T-helper 1 cell treated with Interleukin-12 subunit alpha and Interleukin-12 subunit beta and Interleukin-4 antibody, amounts not matched to agents 30 ng/mL and 1 ng/mL, for 36 hours (primary cell): ENCODE measurements at regions not wholly inside any gene's neighbourhood (a gene's known extent, or its start where the extent isn't known, plus 50 kb on each side); places are given as distances from the start of the nearest gene placed in this dataset.
"Not testable (repeated sequence)": the region's sequence is repeated elsewhere in the genome, so short reads cannot be mapped to it uniquely, and the experiment has no call there.

Experiments
- intact Hi-C: fragments of 100-400 bp; cut with micrococcal nuclease; formaldehyde crosslinking; loops from one replicate; pipeline ENCODE4 v1.15.1; 2024

DNA sequence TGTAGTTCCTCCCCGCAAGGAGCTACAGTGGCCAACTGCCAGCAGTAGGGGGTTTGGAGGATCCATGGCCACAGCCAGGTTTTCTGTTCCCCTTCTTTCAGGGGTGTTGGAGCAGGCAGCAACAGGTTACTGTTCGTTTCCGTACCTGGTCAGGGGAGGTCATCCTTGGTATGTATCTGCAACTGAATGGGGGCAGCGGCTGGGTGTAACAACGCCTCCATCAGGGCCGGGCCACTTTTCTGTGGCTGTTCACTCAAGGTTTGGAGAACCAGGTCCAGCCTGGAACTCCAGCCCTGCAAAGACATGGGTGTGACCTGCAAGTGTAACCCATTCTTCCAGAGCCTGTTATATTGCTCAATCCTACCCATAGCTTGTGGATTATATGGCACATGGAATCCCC, 732.3 kb upstream of the MIR17HG start:
- intact Hi-C loops, result no loop called here

DNA sequence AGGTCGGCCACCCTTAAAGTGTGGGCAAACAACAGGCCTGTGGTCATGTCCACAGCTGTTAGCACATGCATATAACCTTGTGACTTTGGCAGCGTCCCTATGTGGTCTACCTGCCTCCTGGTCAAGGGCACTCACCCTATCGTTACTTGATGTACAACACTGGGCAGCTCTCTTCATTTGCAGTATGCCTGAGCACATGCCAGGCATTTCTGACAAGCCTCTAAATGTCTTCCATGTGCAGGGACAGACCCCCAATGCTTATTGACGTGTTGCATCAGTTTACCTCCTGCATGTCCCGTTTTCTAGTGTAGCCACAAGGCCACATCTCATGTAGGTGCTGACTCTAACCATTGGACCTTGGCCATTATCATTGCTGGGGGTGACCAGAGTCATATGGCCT, 731.7 kb upstream of the MIR17HG start:
- intact Hi-C loops, result no loop called here

DNA sequence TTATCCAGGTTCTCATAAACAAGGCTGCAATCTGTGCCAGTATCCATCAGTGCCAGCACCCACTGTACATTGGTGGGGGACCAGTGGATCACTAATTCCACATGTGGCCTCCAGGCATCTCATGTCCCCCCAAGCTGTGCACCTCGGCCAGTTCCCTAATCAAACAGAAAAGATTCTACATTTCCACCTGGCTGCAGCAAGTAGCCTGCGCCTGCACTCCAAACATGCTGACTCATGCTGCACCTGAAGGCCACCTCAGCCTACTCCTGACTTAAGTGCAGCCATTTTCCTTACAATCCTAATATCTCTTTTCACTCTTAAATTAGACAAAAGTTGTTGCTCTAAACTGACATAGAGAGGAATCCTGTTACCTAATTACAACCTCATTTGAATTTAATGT, 729.4 kb upstream of the MIR17HG start:
- intact Hi-C loops, result no loop called here

DNA sequence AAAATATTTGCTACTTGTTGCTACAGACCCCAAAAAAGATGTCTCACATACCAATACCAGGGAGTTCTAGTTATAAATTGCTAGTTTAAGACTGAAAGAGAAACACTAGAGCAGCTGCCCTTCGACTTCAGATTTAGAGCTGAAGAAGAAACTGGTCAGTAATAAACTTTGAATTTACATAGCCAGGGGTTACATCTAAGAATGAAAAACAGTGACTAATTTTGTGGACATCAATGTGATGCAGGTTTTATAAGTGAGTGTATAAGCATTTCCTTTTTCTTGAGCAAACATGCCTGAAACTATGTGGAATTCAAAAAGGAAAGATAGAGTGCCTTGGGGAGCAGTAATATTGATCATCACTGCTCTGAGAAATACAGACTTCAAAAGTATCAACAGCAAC, 724.9 kb upstream of the MIR17HG start:
- intact Hi-C loops, result no loop called here

DNA sequence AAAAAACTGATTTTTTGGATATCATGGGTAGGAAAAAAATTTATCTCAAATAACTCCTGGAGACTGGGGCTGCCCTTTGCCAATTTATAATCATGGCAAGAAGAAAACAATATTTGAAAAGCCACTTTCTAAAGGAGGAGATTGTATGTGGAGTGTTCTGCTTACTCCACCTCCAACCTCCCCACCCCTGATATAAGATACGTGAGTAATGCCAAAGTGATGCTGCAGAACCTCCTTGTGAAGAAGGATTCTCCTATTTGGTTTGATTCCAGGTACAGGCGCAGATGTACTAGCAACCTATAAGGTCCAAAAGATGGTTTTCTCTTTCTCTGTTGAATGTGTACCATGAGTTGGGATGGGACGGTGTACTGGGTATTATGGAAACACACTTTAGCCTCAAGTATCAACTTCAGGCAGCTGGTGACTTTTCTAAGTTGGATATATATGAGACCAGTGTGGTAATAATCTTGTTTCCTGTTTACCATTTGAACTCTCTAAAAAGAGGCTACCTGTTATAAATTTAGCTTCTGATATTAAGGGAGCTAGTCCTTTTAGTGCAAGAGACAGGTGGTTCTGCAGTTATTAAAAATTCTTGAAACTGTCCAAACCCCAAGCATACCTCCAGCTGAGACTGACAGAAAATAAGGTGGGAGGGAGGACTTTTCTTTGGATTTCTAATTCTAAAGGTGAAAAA, 724.0 kb upstream of the MIR17HG start:
- intact Hi-C loops, result no loop called here

DNA sequence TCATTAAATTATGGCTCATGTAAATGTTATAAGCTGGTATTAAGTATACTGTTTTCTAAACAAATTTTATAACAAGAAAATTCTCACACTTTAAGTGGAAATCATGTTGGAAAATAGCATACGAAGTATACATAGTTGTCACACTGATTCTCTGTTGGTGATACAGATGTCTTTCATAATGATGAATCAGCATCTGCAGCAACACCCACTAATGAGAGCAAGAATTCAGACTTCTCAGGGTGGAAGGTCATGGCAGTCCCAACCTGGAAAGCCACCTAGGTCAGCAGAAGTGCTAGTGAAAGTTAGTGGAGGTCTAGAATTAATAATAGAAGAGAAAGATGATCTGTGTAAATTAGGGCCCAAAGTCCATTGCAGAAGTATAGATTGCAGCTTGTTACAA, 719.7 kb upstream of the MIR17HG start:
- intact Hi-C loops, result no loop called here

DNA sequence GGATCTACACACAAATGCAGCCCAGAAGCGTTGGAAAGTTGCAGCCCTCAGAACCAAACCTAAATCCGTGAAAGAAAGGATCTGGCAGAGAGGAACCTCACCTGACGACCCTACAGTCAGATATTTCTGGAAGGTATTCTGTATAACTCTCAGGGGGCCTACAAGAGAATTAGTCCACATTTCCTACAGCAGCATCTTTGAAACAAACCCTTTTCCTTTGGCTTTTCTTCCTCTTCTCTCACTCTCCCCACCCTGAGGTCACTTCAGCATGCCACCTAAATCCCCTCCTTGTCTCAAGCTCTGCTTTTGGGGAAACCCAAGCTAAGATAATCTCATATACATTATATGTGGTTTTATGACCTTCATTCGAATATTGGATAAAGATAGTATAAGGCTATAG, 719.0 kb upstream of the MIR17HG start:
- intact Hi-C loops, result no loop called here

DNA sequence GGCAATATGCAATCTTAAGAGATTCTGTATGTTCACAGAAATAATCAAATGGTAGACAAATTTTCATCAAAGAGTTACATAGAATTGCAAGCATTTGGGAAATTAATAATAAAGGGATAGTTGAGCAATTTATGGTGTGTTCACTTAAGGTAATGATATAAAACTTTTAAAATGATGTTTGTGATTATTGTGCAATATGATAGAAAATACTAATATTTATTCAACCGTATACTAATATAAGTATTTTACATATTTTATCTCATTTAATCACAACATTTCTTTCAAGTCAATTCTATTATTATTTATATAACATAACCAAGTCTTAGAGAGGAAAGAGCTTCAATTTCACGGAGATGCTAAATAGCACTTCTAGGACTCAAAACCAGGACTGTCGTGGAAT, 716.8 kb upstream of the MIR17HG start:
- intact Hi-C loops, result no loop called here

DNA sequence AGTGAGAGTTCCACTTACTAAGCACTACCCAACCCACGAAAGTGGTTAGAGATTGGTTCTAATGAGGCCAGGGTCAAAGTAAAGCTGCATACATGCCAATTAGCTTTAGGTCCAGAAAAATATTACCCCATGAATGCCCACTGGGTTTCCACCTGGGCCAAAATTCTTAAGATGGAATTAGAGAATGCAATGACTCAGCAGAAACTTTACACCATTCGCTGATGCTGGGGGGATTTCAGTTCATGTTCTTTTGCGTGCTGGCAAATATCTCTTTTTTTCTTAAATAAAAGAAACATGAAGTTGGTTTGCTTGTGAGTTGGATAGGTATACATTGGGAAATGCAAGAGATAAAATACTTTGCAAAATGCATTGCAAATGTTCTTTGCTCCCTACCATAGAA, 715.3 kb upstream of the MIR17HG start:
- intact Hi-C loops, result no loop called here

DNA sequence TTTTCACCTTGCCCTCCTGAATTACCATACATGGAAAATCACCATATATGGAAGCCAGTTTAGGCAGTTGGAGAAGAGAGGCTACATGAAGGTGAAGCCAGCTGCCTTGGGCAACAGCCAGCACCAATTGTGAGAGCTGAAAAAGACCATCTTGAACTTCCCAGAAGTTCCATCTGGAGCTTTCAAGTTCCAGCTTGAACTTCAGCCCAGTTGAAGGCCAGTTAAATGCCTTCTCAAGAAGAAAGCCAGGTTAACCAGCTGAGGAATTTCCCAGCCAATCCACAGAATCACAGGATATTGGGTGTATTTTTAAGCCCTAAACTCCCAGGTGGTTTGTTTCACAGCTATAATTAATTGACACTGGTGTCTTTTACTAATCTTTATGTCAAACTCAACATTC, 713.6 kb upstream of the MIR17HG start:
- intact Hi-C loops, result no loop called here

DNA sequence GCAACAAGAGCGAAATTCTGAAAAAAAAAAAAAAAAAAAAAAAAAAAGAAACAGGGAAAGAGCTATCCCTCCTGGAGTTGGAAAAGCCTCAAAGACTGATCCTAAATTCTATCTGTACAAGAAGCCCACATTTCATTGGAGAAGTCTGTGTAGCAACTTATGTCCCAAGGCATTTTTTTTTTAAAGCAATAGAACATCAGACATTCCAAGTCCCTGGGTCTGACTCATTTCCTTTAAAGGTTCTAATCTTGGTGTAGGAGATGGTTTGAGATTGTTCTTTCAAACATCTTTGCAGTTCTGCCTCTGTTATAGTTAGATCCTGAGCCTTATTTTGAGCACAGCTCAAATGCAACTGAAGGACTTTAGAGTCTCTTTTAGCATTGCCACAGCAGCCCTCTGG, 706.5 kb upstream of the MIR17HG start:
- intact Hi-C loops, result no loop called here

DNA sequence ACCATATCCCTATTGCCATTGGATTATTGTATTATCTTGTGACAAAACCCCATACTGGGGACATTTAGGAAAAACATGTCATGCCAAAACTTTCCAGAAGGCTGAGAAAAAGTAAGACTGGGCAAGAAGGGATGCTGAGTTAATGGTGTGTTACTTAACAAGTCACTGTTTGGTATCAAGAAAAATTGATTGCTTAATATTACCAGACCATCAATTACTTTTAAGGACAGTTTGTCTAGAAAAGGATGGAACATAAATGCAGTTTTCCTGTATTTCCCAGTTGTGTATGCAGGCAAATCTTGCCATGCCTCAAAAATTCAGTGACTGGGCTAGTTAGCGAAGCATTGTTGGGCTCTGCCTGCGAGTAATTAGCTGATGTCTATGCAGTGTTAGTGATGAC, 705.6 kb upstream of the MIR17HG start:
- intact Hi-C loops, result no loop called here

DNA sequence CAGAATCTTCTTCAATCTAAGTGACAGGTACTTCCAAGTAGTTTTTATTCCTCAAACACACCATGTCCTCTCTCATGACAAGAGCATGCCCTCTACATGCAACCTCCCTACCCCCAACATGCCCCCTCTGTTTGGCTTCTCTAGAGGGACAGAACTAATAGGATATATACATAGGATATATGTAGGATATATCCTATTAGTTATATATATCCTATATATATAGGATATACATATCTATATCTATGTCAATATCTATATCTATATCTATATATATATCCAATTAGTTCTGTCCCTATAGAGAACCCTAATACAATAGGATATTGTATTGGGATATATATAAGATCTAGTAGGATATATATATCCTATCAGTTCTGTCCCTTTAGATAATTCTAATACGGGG, 701.9 kb upstream of the MIR17HG start:
- intact Hi-C loops, result no loop called here

DNA sequence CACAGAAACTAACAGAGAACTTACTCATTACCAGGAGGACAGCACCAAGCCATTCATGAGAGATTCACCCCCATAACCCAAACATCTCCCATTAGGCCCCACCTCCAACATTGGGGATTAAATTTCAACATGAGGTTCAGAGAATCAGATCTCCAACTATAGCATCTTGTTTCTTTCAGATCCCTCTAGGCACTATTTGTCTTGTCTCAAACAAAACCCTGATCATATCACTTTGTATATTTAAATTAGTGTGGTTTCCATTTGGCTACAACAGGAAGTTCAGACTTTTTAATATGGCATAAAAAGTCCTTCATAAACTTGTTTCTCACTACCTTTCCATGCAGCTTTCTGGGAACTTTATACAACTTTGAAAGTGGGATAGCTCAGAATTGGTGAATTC, 699.0 kb upstream of the MIR17HG start:
- intact Hi-C loops, result no loop called here

DNA sequence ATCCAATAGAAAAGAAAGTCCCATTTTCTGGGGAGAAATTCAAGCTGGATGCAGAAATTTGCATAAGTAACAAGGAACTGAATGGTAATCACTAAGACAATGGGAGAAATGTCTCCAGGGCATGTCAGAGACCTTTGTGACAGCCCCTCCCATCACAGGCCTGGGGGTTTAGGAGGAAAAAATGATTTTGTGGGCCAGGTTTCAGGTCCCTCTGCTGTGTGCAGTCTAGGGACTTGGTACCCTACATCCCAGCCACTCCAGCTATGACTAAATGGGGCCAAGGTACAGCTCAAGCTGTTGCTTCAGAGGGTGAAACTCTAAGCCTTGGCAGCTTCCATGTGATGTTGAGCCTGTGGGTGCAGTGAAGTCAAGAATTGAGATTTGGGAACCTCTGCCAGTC, 695.5 kb upstream of the MIR17HG start:
- intact Hi-C loops, result no loop called here

DNA sequence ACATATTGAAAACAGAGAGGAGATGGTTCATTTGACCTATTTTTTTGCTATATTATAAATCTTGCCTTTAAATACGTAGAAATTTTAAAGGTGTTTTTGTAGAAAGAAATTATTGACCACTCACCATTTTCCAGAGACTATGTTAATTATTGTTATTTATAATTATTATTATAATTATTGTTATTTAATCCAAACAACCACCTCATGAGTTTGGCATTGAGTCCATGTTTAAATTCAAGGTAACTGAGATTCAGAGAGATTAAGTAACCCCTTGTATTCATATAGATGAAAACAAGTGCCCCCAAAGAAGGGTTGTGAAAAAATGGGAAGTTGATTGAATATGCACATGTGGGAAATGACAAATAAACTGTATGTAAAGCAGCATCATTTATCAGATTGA, 692.5 kb upstream of the MIR17HG start:
- intact Hi-C loops, result no loop called here

DNA sequence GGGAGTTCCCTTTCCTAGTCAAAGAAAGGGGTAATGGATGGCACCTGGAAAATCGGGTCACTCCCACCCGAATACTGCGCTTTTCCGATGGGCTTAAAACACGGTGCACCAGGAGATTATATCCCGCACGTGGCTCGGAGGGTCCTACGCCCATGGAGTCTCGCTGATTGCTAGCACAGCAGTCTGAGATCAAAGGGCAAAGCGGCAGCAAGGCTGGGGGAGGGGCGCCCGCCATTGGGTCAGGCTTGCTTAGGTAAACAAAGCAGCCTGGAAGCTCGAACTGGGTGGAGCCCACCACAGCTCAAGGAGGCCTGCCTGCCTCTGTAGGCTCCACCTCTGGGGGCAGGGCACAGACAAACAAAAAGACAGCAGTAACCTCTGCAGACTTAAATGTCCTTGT, 683.3 kb upstream of the MIR17HG start:
- intact Hi-C loops, result not testable (repeated sequence)

DNA sequence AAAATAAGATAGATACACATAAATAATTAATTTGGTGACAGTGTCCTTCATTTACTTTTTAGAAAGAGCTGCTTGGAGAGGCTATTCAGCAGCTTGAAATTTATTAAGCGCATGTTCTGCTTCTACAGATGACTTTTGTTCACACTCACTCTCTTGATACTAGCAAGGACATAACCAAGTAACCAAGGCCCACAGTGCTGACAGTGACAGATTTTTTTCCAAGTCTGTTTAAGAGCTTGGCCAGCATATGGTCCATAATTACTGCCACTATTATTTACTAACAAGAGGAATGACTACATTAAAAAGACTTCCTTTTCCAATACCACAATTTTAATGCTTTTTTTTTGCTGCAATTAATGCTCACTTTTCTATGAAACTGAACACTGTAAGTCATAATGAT, 673.7 kb upstream of the MIR17HG start:
- intact Hi-C loops, result no loop called here

DNA sequence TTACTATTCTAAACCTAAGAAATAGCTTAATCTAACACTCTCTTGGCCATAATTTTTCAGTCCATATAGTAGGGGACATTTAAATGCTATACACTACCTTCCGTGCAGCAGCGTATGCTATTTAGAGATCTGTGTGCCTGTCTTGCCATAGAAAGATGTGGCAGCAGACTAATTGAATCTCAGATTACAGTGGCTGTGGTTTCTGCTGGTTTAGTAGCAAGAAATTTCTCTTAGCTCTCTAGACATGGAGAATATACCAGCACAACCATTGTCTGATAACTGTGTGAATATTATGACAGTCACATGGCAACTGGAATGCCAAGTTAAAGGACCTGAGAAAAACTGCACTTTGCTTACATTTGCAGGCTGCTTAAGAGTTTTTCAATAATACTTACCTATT, 672.4 kb upstream of the MIR17HG start:
- intact Hi-C loops, result no loop called here

DNA sequence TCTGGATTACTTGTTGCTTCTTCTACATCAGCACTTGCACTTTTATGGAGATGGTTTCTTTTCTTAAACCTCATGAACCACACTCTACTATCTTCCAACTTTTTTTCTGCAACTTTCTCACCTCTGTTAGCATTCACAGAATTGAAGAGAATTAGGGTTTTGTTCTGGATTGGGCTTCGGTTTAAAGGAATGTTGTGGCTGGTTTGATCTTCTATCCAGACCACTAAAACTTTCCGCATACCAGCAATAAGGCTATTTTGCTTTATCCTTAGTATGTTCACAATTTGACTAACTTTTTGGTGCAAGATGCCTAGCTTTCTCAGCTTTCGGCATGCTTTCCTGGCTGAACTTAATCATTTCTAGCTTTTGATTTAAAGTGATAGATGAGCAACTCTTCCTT, 666.7 kb upstream of the MIR17HG start:
- intact Hi-C loops, result no loop called here

DNA sequence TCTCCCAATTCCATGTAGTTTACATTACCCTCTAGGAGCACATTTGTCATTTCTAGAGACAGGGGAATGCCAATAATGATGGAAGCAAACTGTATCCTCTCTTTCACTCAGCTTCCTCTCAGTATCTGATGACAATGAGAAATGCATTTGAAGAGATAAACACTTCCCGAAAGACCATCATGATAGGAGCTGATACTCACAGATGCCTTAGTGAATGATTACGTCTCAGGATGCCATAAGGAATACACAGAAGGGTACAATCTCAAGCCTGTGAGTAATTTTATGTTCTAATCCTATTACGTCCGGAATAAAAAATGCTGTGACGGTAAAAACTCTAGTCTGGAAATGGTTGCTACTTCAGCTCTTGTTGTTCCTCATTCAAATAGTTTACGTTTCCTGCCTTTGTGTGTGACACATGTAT, 663.8 kb upstream of the MIR17HG start:
- intact Hi-C loops, result no loop called here

DNA sequence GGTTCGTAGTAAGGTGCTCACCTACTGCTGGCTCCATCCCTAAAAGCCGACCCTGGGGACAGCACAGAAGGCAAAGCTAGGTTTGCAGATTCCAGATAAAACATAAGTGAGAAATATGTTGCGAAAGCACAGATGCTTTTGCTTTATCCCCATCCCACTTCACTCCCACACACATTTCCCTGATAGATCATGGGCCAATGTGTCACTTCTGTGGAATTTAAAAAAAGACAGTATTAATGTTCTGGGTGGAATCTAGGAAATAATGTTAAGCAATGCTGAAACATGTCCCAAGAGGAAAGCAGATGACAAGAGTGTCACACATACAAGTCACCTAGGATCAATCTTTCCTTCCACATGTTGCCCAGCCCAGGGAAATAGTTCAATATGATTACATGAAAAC, 661.0 kb upstream of the MIR17HG start:
- intact Hi-C loops, result no loop called here

DNA sequence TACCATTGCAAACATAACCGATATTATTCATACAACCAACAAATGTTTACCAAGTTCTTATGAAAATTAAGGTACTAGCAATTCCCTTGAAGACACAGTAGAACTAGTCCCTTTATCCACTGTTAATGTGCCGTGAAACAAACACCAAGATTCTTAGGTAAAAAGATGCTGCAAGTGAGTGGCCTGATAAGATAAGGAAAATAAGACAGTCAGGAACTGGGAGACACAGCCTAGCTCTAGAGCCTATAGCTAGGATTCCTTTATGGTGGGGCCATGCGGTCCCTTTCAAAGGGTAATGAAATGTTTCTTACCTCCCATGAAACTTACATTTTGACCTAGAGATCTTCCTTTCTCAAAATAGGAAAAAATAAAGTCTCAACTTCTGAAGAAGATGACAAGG, 658.4 kb upstream of the MIR17HG start:
- intact Hi-C loops, result no loop called here

DNA sequence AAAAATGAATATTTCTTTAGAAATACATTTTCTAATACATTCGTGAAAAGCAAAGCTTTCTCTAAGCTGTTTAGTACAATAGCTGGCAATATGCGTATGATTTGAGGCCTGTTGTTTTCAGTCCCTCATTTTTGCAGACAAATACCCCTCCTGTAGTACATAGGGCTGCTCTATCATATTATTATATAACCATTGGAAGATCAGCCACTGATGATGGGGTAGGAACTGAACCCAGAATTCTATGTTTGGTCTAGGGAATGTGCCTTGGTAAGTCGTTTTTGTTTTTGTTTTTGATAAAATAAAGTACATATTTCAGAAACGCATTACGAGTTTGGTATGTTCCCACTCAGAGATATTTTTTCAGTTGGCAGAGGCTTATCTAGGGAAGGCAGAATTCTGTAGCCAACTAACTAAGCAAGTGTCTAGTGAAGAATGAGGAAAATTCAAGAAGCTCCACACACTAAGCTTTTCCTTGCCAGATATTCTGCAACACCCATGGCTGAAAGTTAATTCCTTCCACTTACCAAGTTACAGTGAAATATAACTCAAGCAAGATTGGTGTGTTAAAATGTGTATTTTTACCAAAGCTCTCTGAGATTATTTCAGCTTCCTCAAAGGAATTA, 656.9 kb upstream of the MIR17HG start:
- intact Hi-C loops, result no loop called here
